Mesenchymal stem cell (in vitro differentiated cells and primary cell): ENCODE measurements at regions not wholly inside any gene's neighbourhood (a gene's known extent, or its start where the extent isn't known, plus 50 kb on each side); places are given as distances from the start of the nearest gene placed in this dataset.
A peak's percentile ranks its signal among the peaks of the same experiment; 100 is the strongest.

Experiments
- DNase-seq: peaks from one replicate; pipeline ENCODE4 v3.0.0-alpha.2; 2013
- H2AFZ ChIP-seq: one replicate; pipeline ENCODE4 v1.6.1; 2013; ENCODE audit warnings: low read depth, mild to moderate bottlenecking, control low read depth, inconsistent platforms, low read length, moderate library complexity
- H2AK5ac ChIP-seq: 2 replicates; pipeline ENCODE4 v1.6.1; 2013; ENCODE audit warnings: low read length, moderate library complexity, mild to moderate bottlenecking, inconsistent platforms; ENCODE audit not compliant: severe bottlenecking
- H2BK120ac ChIP-seq: one replicate; pipeline ENCODE4 v1.6.1; 2013; ENCODE audit warnings: low read depth, mild to moderate bottlenecking, inconsistent platforms, low read length, moderate library complexity
- H2BK12ac ChIP-seq, 2 experiments: one replicate each; pipeline ENCODE4 v1.6.1; 2013; ENCODE audit warnings: inconsistent platforms in 2 of 2, low read length in 2 of 2, mild to moderate bottlenecking in 2 of 2, moderate library complexity in 2 of 2, control low read depth in 1 of 2
- H2BK15ac ChIP-seq: one replicate; pipeline ENCODE4 v1.6.1; 2013; ENCODE audit warnings: mild to moderate bottlenecking, low read depth, inconsistent platforms; ENCODE audit not compliant: poor library complexity, severe bottlenecking
- H2BK5ac ChIP-seq: 2 replicates; pipeline ENCODE4 v1.6.1; 2013; ENCODE audit warnings: low read depth, mild to moderate bottlenecking, low read length, control low read depth, inconsistent platforms; ENCODE audit not compliant: poor library complexity, severe bottlenecking
- H3K14ac ChIP-seq, 2 experiments: one replicate each; pipeline ENCODE4 v1.6.1; 2013; ENCODE audit warnings: inconsistent platforms in 2 of 2, low read length in 2 of 2, control low read depth in 1 of 2, mild to moderate bottlenecking in 1 of 2, moderate library complexity in 1 of 2
- H3K18ac ChIP-seq, 2 experiments: one replicate each; pipeline ENCODE4 v1.6.1; 2013; ENCODE audit warnings: inconsistent platforms in 2 of 2, low read length in 2 of 2, control low read depth in 1 of 2, low read depth in 1 of 2, mild to moderate bottlenecking in 1 of 2
- H3K23ac ChIP-seq, 2 experiments: one replicate each; pipeline ENCODE4 v1.6.1; 2013; ENCODE audit warnings: inconsistent platforms in 2 of 2, low read length in 2 of 2, mild to moderate bottlenecking in 2 of 2, moderate library complexity in 2 of 2, control low read depth in 1 of 2
- H3K27ac ChIP-seq: 2 replicates; pipeline ENCODE4 v1.5.1; 2013; ENCODE audit warnings: mild to moderate bottlenecking, moderate library complexity, low read length, control low read depth, inconsistent platforms; ENCODE audit not compliant: poor library complexity, severe bottlenecking
- H3K27me3 ChIP-seq, 2 experiments: 2 replicates each; pipeline versions ENCODE4 v1.6.1 to v1.7.0; 2013; ENCODE audit warnings: low read length in 2 of 2, mild to moderate bottlenecking in 2 of 2, moderate library complexity in 2 of 2, control low read depth in 1 of 2, inconsistent platforms in 1 of 2; ENCODE audit not compliant: control insufficient read depth in 1 of 2, insufficient read depth in 1 of 2
- H3K36me3 ChIP-seq, 2 experiments: 2 replicates each; pipeline versions ENCODE4 v1.6.1 to v1.7.0; 2013; ENCODE audit warnings: low read length in 2 of 2, control low read depth in 1 of 2, inconsistent platforms in 1 of 2, low read depth in 1 of 2, mild to moderate bottlenecking in 1 of 2; ENCODE audit not compliant: insufficient read depth in 2 of 2, control insufficient read depth in 1 of 2
- H3K4ac ChIP-seq, 2 experiments: one replicate each; pipeline ENCODE4 v1.6.1; 2013; ENCODE audit warnings: inconsistent platforms in 2 of 2, low read length in 2 of 2, mild to moderate bottlenecking in 2 of 2, moderate library complexity in 2 of 2, control low read depth in 1 of 2, low read depth in 1 of 2
- H3K4me1 ChIP-seq: 2 replicates; pipeline ENCODE4 v1.6.1; 2013; ENCODE audit warnings: low read depth, low read length, control low read depth; ENCODE audit not compliant: control insufficient read depth, insufficient read depth
- H3K4me2 ChIP-seq: 2 replicates; pipeline ENCODE4 v1.6.1; 2013; ENCODE audit warnings: low read length, mild to moderate bottlenecking, inconsistent platforms; ENCODE audit not compliant: poor library complexity, severe bottlenecking
- H3K4me3 ChIP-seq, 2 experiments: 2 replicates each; pipeline versions ENCODE4 v1.5.1 to v1.7.0; 2013; ENCODE audit warnings: low read length in 2 of 2, mild to moderate bottlenecking in 2 of 2, control low read depth in 1 of 2, low read depth in 1 of 2; ENCODE audit not compliant: insufficient read depth in 1 of 2
- H3K79me1 ChIP-seq: replicated peaks from 2 replicates; pipeline ENCODE4 v1.6.1; 2013; ENCODE audit warnings: mild to moderate bottlenecking, control low read depth, low read length, inconsistent platforms; ENCODE audit not compliant: poor library complexity, severe bottlenecking
- H3K9ac ChIP-seq: 2 replicates; pipeline ENCODE4 v1.7.0; 2013; ENCODE audit warnings: mild to moderate bottlenecking, low read length, moderate library complexity
- H3K9me3 ChIP-seq: 2 replicates; pipeline ENCODE4 v1.7.0; 2013; ENCODE audit warnings: mild to moderate bottlenecking, low read length; ENCODE audit not compliant: control insufficient read depth
- H4K8ac ChIP-seq: one replicate; pipeline ENCODE4 v1.6.1; 2013; ENCODE audit warnings: inconsistent platforms, mild to moderate bottlenecking, low read length, moderate library complexity
- H4K91ac ChIP-seq: one replicate; pipeline ENCODE4 v1.6.1; 2013; ENCODE audit warnings: mild to moderate bottlenecking, low read length, inconsistent platforms
- WGBS: methylation state at CpG from one replicate; pipeline ENCODE4 v1.1.7; 2013; ENCODE audit warnings: mixed read lengths; 5-methylcytosine and 5-hydroxymethylcytosine counted together

- Histone ChIP-seq H2BK15ac (no peak overlapping the region), H4K8ac (no peak overlapping the region), H2BK120ac (no peak overlapping the region), H2AFZ (no peak overlapping the region), H3K79me1 (no peaks in the 10 kb centered on the region), H3K23ac (no peak overlapping the region), H3K4ac (no peak overlapping the region), H3K9me3 (peaks cover 8% of the 10 kb centered on the region), H3K36me3 (no peaks in the 10 kb centered on the region), H2AK5ac (no peak overlapping the region), H3K14ac (no peak overlapping the region), H3K4me2 (no peak overlapping the region), H4K91ac (peak overlapping the region; percentile 28), H3K9ac (no peak overlapping the region), H3K4me3 (no peak overlapping the region), H3K27ac (no peak overlapping the region), H3K27me3 (peaks cover 46 to 90% of the 10 kb centered on the region in 2 experiments), H3K4me1 (peaks cover 2% of the 10 kb centered on the region), H3K18ac (no peak overlapping the region), H2BK12ac (no peak overlapping the region), H2BK5ac (no peak overlapping the region)
- 86% methylated on average over 7 of the region's 7 CpGs for WGBS
- DNase-seq: no peak
Measured at GRCh38 chr10:70981171-70981836, 92.9 kb upstream of the PCBD1 start.

GRCh38 chr10:70981936-70982335 lies 93.6 kb upstream of the PCBD1 start:
- H4K91ac ChIP-seq: no peak overlapping the region
- H3K18ac ChIP-seq: no peak overlapping the region
- no peak overlapping the region for H2BK120ac ChIP-seq
- no peak overlapping the region for H3K9ac ChIP-seq
- H3K4ac ChIP-seq: no peak overlapping the region
- H3K14ac ChIP-seq: no peak overlapping the region
- H3K27me3 ChIP-seq: peaks cover 45 to 88% of the 10 kb centered on the region in 2 experiments
- no peak for DNase-seq
- no peak overlapping the region for H3K4me3 ChIP-seq
- H2BK12ac ChIP-seq: no peak overlapping the region
- H3K36me3 ChIP-seq: no peaks in the 10 kb centered on the region
- H3K27ac ChIP-seq: no peak overlapping the region
- H3K23ac ChIP-seq: no peak overlapping the region
- H3K4me2 ChIP-seq: no peak overlapping the region
- WGBS: 79% methylated on average over 6 of the region's 6 CpGs
- peaks cover 2% of the 10 kb centered on the region for H3K4me1 ChIP-seq
- no peaks in the 10 kb centered on the region for H3K79me1 ChIP-seq
- no peak overlapping the region for H4K8ac ChIP-seq
- peaks cover 8% of the 10 kb centered on the region for H3K9me3 ChIP-seq
- no peak overlapping the region for H2BK15ac ChIP-seq
- H2BK5ac ChIP-seq: no peak overlapping the region
- no peak overlapping the region for H2AFZ ChIP-seq
- H2AK5ac ChIP-seq: no peak overlapping the region

- no peak overlapping the region for H3K27ac ChIP-seq
- H3K36me3 ChIP-seq: no peaks in the 10 kb centered on the region
- no peak overlapping the region for H3K18ac ChIP-seq
- no peak overlapping the region for H3K9ac ChIP-seq
- no peak overlapping the region for H4K8ac ChIP-seq
- no peak overlapping the region for H2AK5ac ChIP-seq
- no peak overlapping the region for H2BK12ac ChIP-seq
- H3K79me1 ChIP-seq: no peaks in the 10 kb centered on the region
- no peak overlapping the region for H3K4ac ChIP-seq
- H3K14ac ChIP-seq: no peak overlapping the region
- H3K27me3 ChIP-seq: peaks cover 47 to 88% of the 10 kb centered on the region in 2 experiments
- no peak overlapping the region for H2BK120ac ChIP-seq
- H3K4me2 ChIP-seq: no peak overlapping the region
- peak; percentile 8 for DNase-seq
- no peak overlapping the region for H2AFZ ChIP-seq
- H3K4me1 ChIP-seq: peaks cover 2% of the 10 kb centered on the region
- H2BK15ac ChIP-seq: no peak overlapping the region
- H3K23ac ChIP-seq: no peak overlapping the region
- no peak overlapping the region for H4K91ac ChIP-seq
- H3K4me3 ChIP-seq: no peak overlapping the region
- peaks cover 8% of the 10 kb centered on the region for H3K9me3 ChIP-seq
- WGBS: 86% methylated on average over 3 of the region's 3 CpGs
- no peak overlapping the region for H2BK5ac ChIP-seq
Measured at GRCh38 chr10:70982443-70982842, 94.1 kb upstream of the PCBD1 start.

GRCh38 chr10:70984986-70985722 lies 96.8 kb upstream of the PCBD1 start:
- 63% methylated on average over 8 of the region's 8 CpGs for WGBS
- no peak overlapping the region for H3K4ac ChIP-seq
- no peak overlapping the region for H2BK5ac ChIP-seq
- DNase-seq: no peak
- H3K36me3 ChIP-seq: no peaks in the 10 kb centered on the region
- no peaks in the 10 kb centered on the region for H3K79me1 ChIP-seq
- no peak overlapping the region for H2AFZ ChIP-seq
- H3K23ac ChIP-seq: no peak overlapping the region
- H3K9me3 ChIP-seq: peaks cover 8% of the 10 kb centered on the region
- no peak overlapping the region for H4K8ac ChIP-seq
- peaks cover 51 to 83% of the 10 kb centered on the region in 2 experiments for H3K27me3 ChIP-seq
- H3K27ac ChIP-seq: no peak overlapping the region
- H2BK120ac ChIP-seq: no peak overlapping the region
- H3K4me2 ChIP-seq: no peak overlapping the region
- no peak overlapping the region for H3K14ac ChIP-seq
- H2BK15ac ChIP-seq: no peak overlapping the region
- no peak overlapping the region for H3K4me3 ChIP-seq
- no peak overlapping the region for H2AK5ac ChIP-seq
- H3K9ac ChIP-seq: no peak overlapping the region
- peaks cover 2% of the 10 kb centered on the region for H3K4me1 ChIP-seq
- no peak overlapping the region for H3K18ac ChIP-seq
- no peak overlapping the region for H4K91ac ChIP-seq
- H2BK12ac ChIP-seq: no peak overlapping the region
